Body of pancreas (tissue), 4 donors: ENCODE measurements at regions not wholly inside any gene's neighbourhood (a gene's known extent, or its start where the extent isn't known, plus 50 kb on each side); places are given as distances from the start of the nearest gene placed in this dataset.
A peak's percentile ranks its signal among the peaks of the same experiment; 100 is the strongest.
"Not testable (repeated sequence)": the region's sequence is repeated elsewhere in the genome, so short reads cannot be mapped to it uniquely, and the experiment has no call there.

ENCODE experiments used
- ATAC-seq: fragments of 150-250 bp; one replicate; pipeline ENCODE4 v1.9.1; 2016
- DNase-seq, 4 donors: peaks; one replicate each; pipeline ENCODE4 v3.0.0-alpha.2; 2019
- H3K27ac ChIP-seq, 4 donors: fragments of 200-600 bp; sonication (generic); 1 replicate in 3 of 4; 2 replicates in 1 of 4; pipeline versions ENCODE4 v1.5.1 to v1.6.1; 2016 to 2019; ENCODE audit warnings: mild to moderate bottlenecking in 1 of 4, mixed read lengths in 1 of 4, moderate library complexity in 1 of 4
- H3K27me3 ChIP-seq, 2 donors: fragments of 200-600 bp; sonication (generic); one replicate each; pipeline ENCODE4 v1.6.0; 2016; ENCODE audit warnings: mild to moderate bottlenecking in 1 of 2
- H3K36me3 ChIP-seq, 2 donors: fragments of 200-600 bp; sonication (generic); replicated peaks in 1 of 2; 2 replicates each; pipeline ENCODE4 v1.5.1; 2016; ENCODE audit warnings: low read depth in 2 of 2; ENCODE audit not compliant: insufficient read depth in 1 of 2
- H3K4me1 ChIP-seq: fragments of 200-600 bp; sonication (generic); one replicate; pipeline ENCODE4 v1.6.0; 2016
- H3K4me3 ChIP-seq, 2 donors: fragments of 200-600 bp; sonication (generic); 1 replicate in 1 of 2; 2 replicates in 1 of 2; pipeline ENCODE4 v1.5.1; 2016 to 2019
- H3K9me3 ChIP-seq, 3 donors: fragments of 200-600 bp; sonication (generic); 1 replicate in 2 of 3; 2 replicates in 1 of 3; pipeline ENCODE4 v1.5.1; 2016
- CTCF ChIP-seq, 7 experiments: fragments of 450-650 bp in 4 of 7; fragments of 200-600 bp in 3 of 7; sonication (generic) in 3 of 7; IDR thresholded peaks; one replicate each; pipeline ENCODE4 v1.5.1; 2016 to 2019; ENCODE audit warnings: antibody characterized with exemption in 7 of 7
- POLR2A ChIP-seq, 3 donors: fragments of 450-650 bp; IDR thresholded peaks; one replicate each; pipeline ENCODE4 v1.6.1; 2016; ENCODE audit warnings: antibody characterized with exemption in 3 of 3, mild to moderate bottlenecking in 2 of 3
- WGBS, 2 donors: methylation state at CpG; one replicate each; pipeline ENCODE4 v1.1.5; 2017; 5-methylcytosine and 5-hydroxymethylcytosine counted together
- intact Hi-C: fragments of 100-400 bp; cut with DNase I; formaldehyde crosslinking; loops from one replicate; pipeline ENCODE4 v1.15.1; 2023

- no peak for ATAC-seq
- TF ChIP-seq CTCF (IDR thresholded peaks at IDR 0.05), result no peak
- no peak for TF ChIP-seq POLR2A (IDR thresholded peaks at IDR 0.05)
- intact Hi-C loops, result no loop called here
- H3K4me1 ChIP-seq, result peaks cover 11% of the 10 kb centered on the region
- H3K36me3 ChIP-seq, result no peaks in the 10 kb centered on the region
- no peak overlapping the region for H3K27ac ChIP-seq
- no peak overlapping the region for H3K4me3 ChIP-seq
- H3K27me3 ChIP-seq, result no peaks in the 10 kb centered on the region
- WGBS, 2 donors, result 64 to 75% methylated on average over 4 of the region's 4 CpGs
- no peaks in the 10 kb centered on the region for H3K9me3 ChIP-seq
- DNase-seq, result no peak
Measured at GRCh38 chr1:219414250-219414649, 198.7 kb downstream of the ZC3H11B start.

GRCh38 chr1:219413536-219413935, 199.4 kb downstream of the ZC3H11B start:
- Histone ChIP-seq H3K27ac (no peak overlapping the region), H3K9me3 (no peaks in the 10 kb centered on the region), H3K36me3 (no peaks in the 10 kb centered on the region), H3K27me3 (no peaks in the 10 kb centered on the region), H3K4me1 (peaks cover 11% of the 10 kb centered on the region), H3K4me3 (no peak overlapping the region)
- TF ChIP-seq CTCF (IDR thresholded peaks at IDR 0.05), result no peak
- TF ChIP-seq POLR2A (IDR thresholded peaks at IDR 0.05), result no peak
- ATAC-seq (peak; percentile 66), DNase-seq (peak in 1 of 4 donors; percentile 50)
- WGBS, 2 donors, result 27 to 36% methylated on average over 1 of the region's 1 CpG
- intact Hi-C loops, result no loop called here

- H3K4me1 ChIP-seq, result peaks cover 11% of the 10 kb centered on the region
- DNase-seq (no peak), ATAC-seq (no peak)
- WGBS, 2 donors, result 87 to 89% methylated on average over 3 of the region's 3 CpGs
- no peaks in the 10 kb centered on the region for H3K9me3 ChIP-seq
- no peaks in the 10 kb centered on the region for H3K36me3 ChIP-seq
- H3K27me3 ChIP-seq, result no peaks in the 10 kb centered on the region
- intact Hi-C loops, result no loop called here
- no peak overlapping the region for H3K27ac ChIP-seq
- no peak overlapping the region for H3K4me3 ChIP-seq
- TF ChIP-seq CTCF (IDR thresholded peaks at IDR 0.05) (no peak), POLR2A (IDR thresholded peaks at IDR 0.05) (no peak)
Measured at GRCh38 chr1:219412772-219413171, 200.1 kb downstream of the ZC3H11B start.

GRCh38 chr1:219410721-219411120, 202.2 kb downstream of the ZC3H11B start:
- peaks cover 11% of the 10 kb centered on the region for H3K4me1 ChIP-seq
- H3K36me3 ChIP-seq, intact Hi-C loops, H3K4me3 ChIP-seq, H3K27me3 ChIP-seq, H3K27ac ChIP-seq, ATAC-seq, H3K9me3 ChIP-seq, DNase-seq: not testable (repeated sequence)
- 100% methylated on average over 1 to 3 of the region's 22 CpGs for WGBS, 2 donors

GRCh38 chr1:219405531-219406331, 207.2 kb downstream of the ZC3H11B start:
- no peak for ATAC-seq
- intact Hi-C loops, result no loop called here
- H3K27ac ChIP-seq, result no peak overlapping the region

More at GRCh38 chr1:219405531-219406331, 207.2 kb downstream of the ZC3H11B start:
- no peak for TF ChIP-seq POLR2A (IDR thresholded peaks at IDR 0.05)
- TF ChIP-seq CTCF (IDR thresholded peaks at IDR 0.05), result no peak
- no peak overlapping the region for H3K4me3 ChIP-seq
- DNase-seq, result no peak
- no peaks in the 10 kb centered on the region for H3K36me3 ChIP-seq
- WGBS, 2 donors, result 84 to 87% methylated on average over 6 of the region's 6 CpGs
- no peaks in the 10 kb centered on the region for H3K27me3 ChIP-seq
- peaks cover 6% of the 10 kb centered on the region for H3K4me1 ChIP-seq
- no peaks in the 10 kb centered on the region for H3K9me3 ChIP-seq
